ENCODE measurements at regions not wholly inside any gene's neighbourhood (a gene's known extent, or its start where the extent isn't known, plus 50 kb on each side); places are given as distances from the start of the nearest gene placed in this dataset.
A peak's percentile ranks its signal among the peaks of the same experiment; 100 is the strongest.

DNA sequence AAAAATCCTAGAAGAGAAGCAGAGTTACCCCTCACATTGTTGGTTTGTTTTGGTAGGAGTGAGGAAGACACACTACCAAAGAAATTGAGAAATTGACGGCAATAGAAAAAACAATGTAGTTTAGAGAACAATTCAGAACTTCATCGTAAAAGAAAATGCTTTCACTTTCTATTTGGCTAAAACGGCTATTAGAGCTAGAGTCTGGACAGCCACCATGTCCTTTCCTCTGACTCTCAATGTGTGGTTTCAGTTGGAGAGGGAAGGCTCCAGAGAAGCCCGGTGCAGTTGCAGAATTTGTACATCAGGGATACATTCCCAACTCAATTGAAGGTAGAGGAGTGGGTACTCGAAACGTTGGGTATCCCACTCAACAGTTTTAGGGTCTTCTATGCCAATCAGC lies 535.3 kb downstream of the GALC start:
- no peak for TF ChIP-seq CTCF (IDR thresholded peaks at IDR 0.05; ENCODE audit: low read depth, low read length)
- no peak for TF ChIP-seq MAX (IDR thresholded peaks at IDR 0.05; ENCODE audit: low read depth, low read length)
- no peak for TF ChIP-seq MYC (IDR thresholded peaks at IDR 0.05; ENCODE audit: low read depth, low read length)
- TF ChIP-seq POLR2A (IDR thresholded peaks at IDR 0.05; ENCODE audit: extremely low read depth, insufficient read length) = no peak
- DNase-seq (ENCODE audit: low read depth) = peak; percentile 20
- H3K4me3 ChIP-seq (ENCODE audit: low read depth, low read length) = peak overlapping the region; percentile 37

- no peak for TF ChIP-seq MYC (IDR thresholded peaks at IDR 0.05; ENCODE audit: low read depth, low read length)
- DNase-seq (ENCODE audit: low read depth) = no peak
These were observed 542.8 kb downstream of the GALC start for GRCh38 chr14:87450193-87450592.

GRCh38 chr14:87449016-87449415 lies 544.0 kb downstream of the GALC start:
- no peak for TF ChIP-seq POLR2A (IDR thresholded peaks at IDR 0.05; ENCODE audit: extremely low read depth, insufficient read length)

More at GRCh38 chr14:87450193-87450592, 542.8 kb downstream of the GALC start:
- H3K4me3 ChIP-seq (ENCODE audit: low read depth, low read length) = no peak overlapping the region

GRCh38 chr14:87443787-87444186 lies 549.2 kb downstream of the GALC start:
- no peak overlapping the region for H3K4me3 ChIP-seq (ENCODE audit: low read depth, low read length)
- TF ChIP-seq MYC (IDR thresholded peaks at IDR 0.05; ENCODE audit: low read depth, low read length) = no peak
- TF ChIP-seq CTCF (IDR thresholded peaks at IDR 0.05; ENCODE audit: low read depth, low read length) = no peak
- no peak for TF ChIP-seq MAX (IDR thresholded peaks at IDR 0.05; ENCODE audit: low read depth, low read length)
- no peak for TF ChIP-seq POLR2A (IDR thresholded peaks at IDR 0.05; ENCODE audit: extremely low read depth, insufficient read length)
- no peak for DNase-seq (ENCODE audit: low read depth)

More at GRCh38 chr14:87449016-87449415, 544.0 kb downstream of the GALC start:
- no peak overlapping the region for H3K4me3 ChIP-seq (ENCODE audit: low read depth, low read length)
- DNase-seq (ENCODE audit: low read depth) = no peak

- TF ChIP-seq POLR2A (IDR thresholded peaks at IDR 0.05; ENCODE audit: extremely low read depth, insufficient read length) (no peak), MYC (IDR thresholded peaks at IDR 0.05; ENCODE audit: low read depth, low read length) (no peak)
- DNase-seq (ENCODE audit: low read depth) = no peak
- H3K4me3 ChIP-seq (ENCODE audit: low read depth, low read length) = no peak overlapping the region
These were observed 549.9 kb downstream of the GALC start for GRCh38 chr14:87443039-87443438.

- H3K4me3 ChIP-seq (ENCODE audit: low read depth, low read length) = no peak overlapping the region
- no peak for TF ChIP-seq CTCF (IDR thresholded peaks at IDR 0.05; ENCODE audit: low read depth, low read length)
- no peak for TF ChIP-seq MAX (IDR thresholded peaks at IDR 0.05; ENCODE audit: low read depth, low read length)
- no peak for TF ChIP-seq POLR2A (IDR thresholded peaks at IDR 0.05; ENCODE audit: extremely low read depth, insufficient read length)
- no peak for TF ChIP-seq MYC (IDR thresholded peaks at IDR 0.05; ENCODE audit: low read depth, low read length)
- DNase-seq (ENCODE audit: low read depth) = no peak
These were observed 555.8 kb downstream of the GALC start for GRCh38 chr14:87437158-87437557.

DNA sequence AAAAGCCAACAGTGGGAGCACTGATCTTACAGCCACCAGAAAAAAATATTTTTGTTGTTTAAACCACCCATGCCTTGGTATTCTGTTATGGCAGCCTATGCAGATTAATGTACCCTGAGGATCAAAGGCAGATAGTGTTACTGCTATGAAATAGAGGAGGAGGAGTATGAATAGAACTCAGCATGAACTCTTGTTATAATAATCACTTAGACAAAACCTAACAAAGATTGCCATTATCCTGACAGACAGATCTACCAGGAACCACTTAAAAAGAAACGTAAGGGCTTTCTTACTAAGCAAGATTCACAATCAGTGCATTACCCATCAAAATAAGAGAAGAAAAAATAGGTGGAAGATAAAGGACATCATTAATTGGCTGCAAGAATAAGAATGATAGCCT lies 558.3 kb downstream of the GALC start:
- DNase-seq (ENCODE audit: low read depth) = no peak
- TF ChIP-seq POLR2A (IDR thresholded peaks at IDR 0.05; ENCODE audit: extremely low read depth, insufficient read length) (no peak), CTCF (IDR thresholded peaks at IDR 0.05; ENCODE audit: low read depth, low read length) (no peak), MYC (IDR thresholded peaks at IDR 0.05; ENCODE audit: low read depth, low read length) (no peak), MAX (IDR thresholded peaks at IDR 0.05; ENCODE audit: low read depth, low read length) (no peak)
- H3K4me3 ChIP-seq (ENCODE audit: low read depth, low read length) = no peak overlapping the region

Measured in NB4 (cell line).